IgD-negative memory B cell (primary cell): ENCODE measurements at regions not wholly inside any gene's neighbourhood (a gene's known extent, or its start where the extent isn't known, plus 50 kb on each side); places are given as distances from the start of the nearest gene placed in this dataset.
"Not testable (repeated sequence)": the region's sequence is repeated elsewhere in the genome, so short reads cannot be mapped to it uniquely, and the experiment has no call there.

ENCODE experiments used
- H3K27ac Mint-ChIP-seq, 3 donors: one replicate each; pipeline ENCODE4 v1.8.0; 2020 to 2022; ENCODE audit warnings: mild to moderate bottlenecking in 3 of 3, mixed read lengths in 3 of 3, moderate library complexity in 1 of 3
- H3K27me3 Mint-ChIP-seq: one replicate; pipeline ENCODE4 v1.8.0; 2021; ENCODE audit warnings: mixed read lengths
- H3K36me3 Mint-ChIP-seq: one replicate; pipeline ENCODE4 v1.8.0; 2020; ENCODE audit warnings: mild to moderate bottlenecking, mixed read lengths
- H3K4me1 Mint-ChIP-seq, 3 donors: one replicate each; pipeline ENCODE4 v1.8.0; 2020 to 2022; ENCODE audit warnings: mixed read lengths in 3 of 3, mild to moderate bottlenecking in 1 of 3
- H3K4me3 Mint-ChIP-seq, 4 donors: one replicate each; pipeline ENCODE4 v1.8.0; 2020 to 2022; ENCODE audit warnings: mild to moderate bottlenecking in 4 of 4, mixed read lengths in 4 of 4, moderate library complexity in 3 of 4
- H3K9me3 Mint-ChIP-seq, 3 donors: one replicate each; pipeline ENCODE4 v1.8.0; 2020 to 2021; ENCODE audit warnings: mixed read lengths in 3 of 3, mild to moderate bottlenecking in 1 of 3

DNA sequence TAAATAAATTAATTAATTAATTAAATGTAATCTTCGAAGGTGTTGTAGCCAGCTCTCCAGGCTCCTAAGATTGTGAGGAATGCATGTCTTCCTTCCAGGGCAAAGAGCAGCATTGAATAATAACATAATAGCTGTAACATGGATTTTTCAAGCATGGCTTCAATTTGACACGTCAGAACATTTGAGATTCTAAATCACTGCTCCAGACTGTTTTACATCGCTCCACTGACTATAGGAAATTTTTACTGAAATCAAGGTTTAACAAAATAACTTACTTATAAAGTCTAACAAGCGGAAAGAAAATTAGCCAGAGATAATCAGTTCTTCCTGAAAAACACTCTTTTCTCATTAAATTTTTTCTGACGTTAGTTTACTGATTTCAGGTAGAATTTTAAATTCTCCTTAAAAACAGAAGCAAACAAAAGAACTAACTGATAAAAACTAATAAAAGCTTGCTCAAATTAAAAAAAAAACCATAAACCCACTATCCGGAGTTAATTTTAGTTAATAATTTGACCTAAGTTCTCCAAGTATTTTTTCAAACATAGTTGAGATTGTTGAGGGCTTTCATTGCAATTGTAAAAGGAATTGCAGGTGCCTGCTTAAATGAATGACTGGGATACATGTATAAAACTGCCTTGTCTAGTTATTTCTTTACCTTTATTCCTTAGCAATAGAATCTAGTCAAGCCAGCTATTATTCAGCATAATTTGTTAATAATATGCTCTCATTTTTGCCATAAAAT is 51.2 kb upstream of the SGCE start:
- Mint-ChIP-seq H3K27me3 (peaks cover 5% of the 10 kb centered on the region), H3K27ac (no peak overlapping the region), H3K4me1 (no peaks in the 10 kb centered on the region), H3K4me3 (no peak overlapping the region), H3K9me3 (no peaks in the 10 kb centered on the region), H3K36me3 (no peaks in the 10 kb centered on the region)

DNA sequence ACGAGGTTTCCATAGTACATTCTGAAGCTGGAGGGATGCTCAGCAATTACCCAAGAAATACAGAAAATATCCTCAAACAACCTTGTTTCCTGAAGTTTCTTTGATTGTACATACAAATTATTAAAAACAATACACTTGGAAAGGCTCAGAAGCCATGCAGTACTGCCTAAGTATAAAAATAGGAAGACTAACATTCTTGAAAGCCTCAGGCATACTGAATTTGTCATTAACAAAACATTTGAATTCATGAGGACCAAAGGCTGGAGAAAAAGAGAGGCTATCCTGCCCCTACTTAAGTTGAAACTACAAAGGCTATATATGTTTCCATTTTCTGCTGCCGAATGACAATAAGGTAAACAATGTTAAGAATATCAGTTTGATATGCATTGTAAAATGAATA is 54.3 kb upstream of the SGCE start:
- Mint-ChIP-seq H3K9me3 (no peaks in the 10 kb centered on the region), H3K27me3 (peaks cover 1% of the 10 kb centered on the region), H3K27ac (no peak overlapping the region), H3K4me1 (no peaks in the 10 kb centered on the region), H3K36me3 (no peaks in the 10 kb centered on the region), H3K4me3 (no peak overlapping the region)

DNA sequence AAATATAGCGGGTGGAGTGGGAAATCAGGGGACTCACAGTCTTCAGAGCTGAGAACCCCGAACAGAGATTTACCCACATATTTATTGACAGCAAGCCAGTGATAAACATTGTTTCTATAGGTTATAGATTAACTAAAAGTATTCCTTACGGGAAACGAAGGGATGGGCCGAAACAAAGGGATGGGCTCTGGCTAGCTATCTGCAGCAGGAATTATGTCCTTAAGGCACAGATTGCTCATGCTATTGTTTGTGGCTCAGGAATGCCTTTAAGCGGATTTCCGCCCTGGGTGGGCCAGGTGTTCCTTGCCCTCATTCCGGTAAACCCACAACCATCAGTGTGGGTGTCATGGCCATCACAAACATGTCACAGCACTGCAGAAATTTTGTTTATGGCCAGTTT is 66.4 kb upstream of the SGCE start:
- not testable (repeated sequence) for H3K36me3 Mint-ChIP-seq, H3K4me1 Mint-ChIP-seq, H3K4me3 Mint-ChIP-seq, H3K27ac Mint-ChIP-seq, H3K9me3 Mint-ChIP-seq
- peaks cover 12% of the 10 kb centered on the region for H3K27me3 Mint-ChIP-seq

DNA sequence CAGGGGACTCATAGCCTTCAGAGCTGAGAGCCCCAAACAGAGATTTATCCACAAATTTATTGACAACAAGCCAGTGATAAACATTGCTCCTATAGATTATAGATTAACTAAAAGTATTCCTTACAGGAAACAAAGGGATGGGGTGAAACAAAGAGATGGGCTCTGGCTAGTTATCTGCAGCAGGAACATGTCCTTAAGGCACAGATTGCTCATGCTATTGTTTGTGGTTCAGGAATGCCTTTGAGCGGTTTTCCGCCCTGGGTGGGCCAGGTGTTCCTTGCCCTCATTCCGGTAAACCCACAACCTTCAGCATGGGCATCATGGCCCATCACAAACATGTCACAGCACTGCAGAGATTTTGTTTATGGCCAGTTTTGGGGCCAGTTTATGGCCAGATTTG is 73.0 kb upstream of the SGCE start:
- H3K4me3 Mint-ChIP-seq, H3K4me1 Mint-ChIP-seq, H3K27ac Mint-ChIP-seq, H3K9me3 Mint-ChIP-seq, H3K36me3 Mint-ChIP-seq: not testable (repeated sequence)
- peaks cover 12% of the 10 kb centered on the region for H3K27me3 Mint-ChIP-seq

DNA sequence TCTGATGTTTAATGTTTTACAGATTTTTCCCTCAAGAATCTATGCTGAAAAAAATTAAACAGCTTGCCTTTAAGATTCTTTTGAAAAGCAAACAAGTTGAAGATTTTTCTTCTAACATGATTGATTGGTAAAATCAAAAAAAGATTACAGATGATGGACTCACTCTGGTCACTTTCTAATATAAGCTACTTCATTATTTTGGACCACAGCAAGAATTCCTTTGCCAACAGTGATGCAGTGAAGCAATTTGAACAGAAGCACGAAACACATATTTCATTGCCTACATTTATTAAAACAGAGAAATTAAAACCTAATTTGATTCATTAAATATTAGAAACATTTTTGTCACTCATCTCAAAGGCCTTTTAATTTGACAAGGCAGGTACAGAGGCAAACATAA is 82.1 kb upstream of the SGCE start:
- Mint-ChIP-seq H3K27me3 (no peaks in the 10 kb centered on the region), H3K36me3 (no peaks in the 10 kb centered on the region), H3K4me1 (peaks cover 0 to 1% (median 0%) of the 10 kb centered on the region in 3 donors), H3K4me3 (no peak overlapping the region), H3K9me3 (no peaks in the 10 kb centered on the region), H3K27ac (no peak overlapping the region)

DNA sequence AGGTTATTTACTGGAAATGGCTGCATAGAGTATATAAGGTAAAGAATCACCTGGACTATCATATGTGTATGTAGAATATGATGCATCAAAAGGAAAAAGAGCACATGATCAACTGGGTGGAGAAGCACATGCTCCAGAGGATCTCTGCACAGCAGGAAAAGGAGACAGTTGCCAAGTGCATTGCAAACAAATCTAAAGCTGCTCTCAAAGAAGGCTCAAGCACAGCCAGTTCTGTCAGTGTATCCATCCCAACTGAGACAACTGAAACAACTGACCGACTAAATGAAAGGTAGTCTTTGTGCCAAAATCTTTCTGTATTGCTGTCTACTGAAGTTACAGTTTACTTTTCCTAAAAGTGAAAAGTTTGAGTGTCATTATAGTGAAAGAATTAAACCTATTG is 83.2 kb upstream of the SGCE start:
- no peak overlapping the region for H3K4me3 Mint-ChIP-seq
- H3K9me3 Mint-ChIP-seq, result no peaks in the 10 kb centered on the region
- peaks cover 0 to 1% (median 0%) of the 10 kb centered on the region in 3 donors for H3K4me1 Mint-ChIP-seq
- H3K36me3 Mint-ChIP-seq, result no peaks in the 10 kb centered on the region
- no peaks in the 10 kb centered on the region for H3K27me3 Mint-ChIP-seq
- no peak overlapping the region for H3K27ac Mint-ChIP-seq

DNA sequence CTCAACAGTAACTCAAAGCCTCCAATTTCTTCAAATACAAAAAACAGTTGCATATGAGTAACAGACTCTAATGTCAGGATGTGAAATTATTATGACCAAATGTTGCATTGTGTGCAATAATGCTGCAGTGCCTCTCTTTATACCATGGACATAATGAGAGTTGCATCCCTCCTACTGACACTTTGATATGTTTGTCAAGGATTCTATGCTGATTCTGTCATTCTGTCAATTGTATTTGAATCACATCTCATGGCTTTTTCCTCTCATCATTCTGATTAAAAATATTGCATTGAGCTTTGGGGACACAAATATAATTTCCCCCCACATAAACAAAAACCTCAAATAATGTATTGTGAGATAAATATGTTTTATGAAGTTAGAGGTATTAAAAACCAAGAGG is 84.6 kb upstream of the SGCE start:
- Mint-ChIP-seq H3K9me3 (no peaks in the 10 kb centered on the region), H3K27me3 (no peaks in the 10 kb centered on the region), H3K27ac (peak overlapping the region in 1 of 3 donors; percentile 8), H3K4me1 (no peaks in the 10 kb centered on the region), H3K4me3 (no peak overlapping the region), H3K36me3 (no peaks in the 10 kb centered on the region)

DNA sequence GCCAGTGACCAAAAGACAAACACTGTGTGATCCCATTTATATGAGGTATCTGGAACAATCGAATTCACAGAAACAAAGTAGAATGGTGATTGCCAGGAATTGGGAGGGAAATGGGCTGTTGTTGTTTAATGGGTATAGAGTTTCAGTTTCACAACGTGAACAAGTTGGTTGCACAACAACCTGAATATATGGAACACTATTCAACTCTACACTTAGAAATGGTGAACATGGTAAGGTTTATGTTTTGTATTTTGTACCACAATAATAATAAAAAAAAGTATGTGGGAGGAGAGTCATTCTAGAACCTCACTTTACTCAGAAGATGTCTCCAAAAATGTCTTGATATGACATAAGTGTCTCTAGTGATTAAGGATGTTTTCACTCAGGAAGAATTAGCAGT is 85.2 kb upstream of the SGCE start:
- H3K36me3 Mint-ChIP-seq, result no peaks in the 10 kb centered on the region
- H3K4me1 Mint-ChIP-seq, result no peaks in the 10 kb centered on the region
- no peaks in the 10 kb centered on the region for H3K27me3 Mint-ChIP-seq
- no peak overlapping the region for H3K27ac Mint-ChIP-seq
- H3K4me3 Mint-ChIP-seq, result no peak overlapping the region
- no peaks in the 10 kb centered on the region for H3K9me3 Mint-ChIP-seq

DNA sequence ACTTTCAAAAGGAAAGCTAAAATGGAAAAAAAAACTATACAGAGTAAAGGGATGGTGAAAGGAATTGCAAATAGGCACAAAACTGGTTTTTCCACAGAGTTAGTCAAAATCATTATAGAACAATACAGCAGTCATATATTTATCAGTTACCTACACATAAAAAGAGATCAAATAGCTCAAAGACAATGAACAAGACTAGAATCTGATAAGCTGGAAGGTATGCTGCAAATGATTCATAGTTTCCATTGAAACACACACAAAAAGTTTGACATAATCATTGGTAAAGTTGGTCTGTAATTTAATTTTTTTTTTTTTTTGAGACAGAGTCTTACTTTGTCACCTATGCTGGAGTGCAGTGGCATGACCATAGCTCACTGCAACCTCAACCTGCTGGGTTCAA is 92.4 kb upstream of the SGCE start:
- Mint-ChIP-seq H3K4me1 (peaks cover 0 to 2% (median 0%) of the 10 kb centered on the region in 3 donors), H3K27me3 (no peaks in the 10 kb centered on the region), H3K36me3 (no peaks in the 10 kb centered on the region), H3K9me3 (peaks cover 0 to 10% (median 6%) of the 10 kb centered on the region in 3 donors), H3K27ac (no peak overlapping the region), H3K4me3 (no peak overlapping the region)

DNA sequence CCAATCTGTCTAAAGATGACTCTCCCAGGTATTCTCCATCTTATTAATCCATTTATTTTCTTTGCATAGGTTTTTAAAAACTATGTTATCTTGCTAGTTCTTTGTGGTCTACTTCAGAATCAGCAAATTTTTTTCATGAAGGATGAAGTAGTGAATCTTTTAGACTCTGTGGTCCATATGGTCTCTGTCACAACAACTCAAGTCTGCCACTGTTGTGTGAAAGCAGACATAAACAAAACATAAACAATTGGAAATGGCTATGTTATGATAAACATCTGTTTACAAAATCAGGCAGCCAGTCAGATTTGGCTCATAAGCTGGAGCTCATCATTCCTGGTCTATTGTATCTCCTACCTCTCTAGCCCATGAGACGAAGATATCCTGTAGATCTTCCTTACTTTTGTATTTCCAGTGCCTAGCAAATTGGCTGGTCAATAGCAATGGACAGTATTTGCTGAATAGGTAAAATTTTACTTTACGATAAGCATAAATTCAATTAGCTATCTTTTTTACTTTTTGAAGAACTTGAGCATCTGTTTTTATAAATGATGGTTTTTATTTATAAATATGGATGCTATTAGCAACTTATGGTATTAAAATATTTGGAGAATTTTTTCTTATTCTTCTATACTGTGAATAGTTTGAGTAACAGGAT is 104.6 kb upstream of the SGCE start:
- H3K27me3 Mint-ChIP-seq, result peaks cover 1% of the 10 kb centered on the region
- H3K9me3 Mint-ChIP-seq, result peaks cover 2 to 3% (median 3%) of the 10 kb centered on the region in 3 donors
- no peak overlapping the region for H3K27ac Mint-ChIP-seq
- no peaks in the 10 kb centered on the region for H3K36me3 Mint-ChIP-seq
- H3K4me3 Mint-ChIP-seq, result no peak overlapping the region
- H3K4me1 Mint-ChIP-seq, result peaks cover 0 to 2% (median 0%) of the 10 kb centered on the region in 3 donors

DNA sequence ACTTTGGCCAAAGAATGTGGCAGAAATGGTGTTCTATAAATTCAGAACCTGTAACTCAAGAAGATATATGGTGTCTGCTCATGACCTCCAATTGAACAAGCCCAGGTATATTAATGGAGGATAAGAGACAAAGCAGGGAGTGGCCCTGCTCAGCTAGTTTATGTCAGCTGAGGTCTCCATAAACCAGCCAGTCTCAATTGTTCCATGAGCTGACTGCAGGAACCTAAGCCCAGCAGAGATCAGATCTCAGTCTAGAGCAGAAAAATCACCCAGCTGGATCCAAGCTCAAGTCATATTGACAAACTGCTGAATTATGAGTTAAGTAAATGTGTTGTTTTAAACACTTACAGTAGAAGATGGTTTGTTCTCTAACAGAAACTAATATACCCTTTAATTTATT is 105.5 kb upstream of the SGCE start:
- Mint-ChIP-seq H3K36me3 (no peaks in the 10 kb centered on the region), H3K27me3 (peaks cover 1% of the 10 kb centered on the region), H3K9me3 (peaks cover 0 to 3% (median 0%) of the 10 kb centered on the region in 3 donors), H3K4me1 (peaks cover 0 to 2% (median 0%) of the 10 kb centered on the region in 3 donors), H3K27ac (no peak overlapping the region), H3K4me3 (no peak overlapping the region)

DNA sequence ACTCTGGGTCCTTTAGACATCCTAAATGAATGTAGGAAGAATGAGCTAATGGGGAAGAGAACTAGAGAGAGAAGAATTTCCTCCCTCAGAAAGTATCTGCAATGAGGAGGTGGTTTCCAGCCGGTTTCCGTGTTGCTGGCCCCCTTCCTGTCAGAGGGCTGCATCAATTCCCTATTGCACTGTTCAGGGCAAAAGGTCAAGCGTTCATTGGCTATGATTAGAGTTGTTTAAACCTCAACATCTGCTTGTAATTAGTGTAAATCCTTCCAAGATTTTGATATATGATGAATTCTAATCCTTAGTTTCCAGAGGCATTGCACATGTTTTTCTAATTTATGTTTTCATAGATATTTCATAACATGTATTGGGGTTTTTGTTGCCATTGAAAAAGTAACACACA is 107.3 kb upstream of the SGCE start:
- peaks cover 0 to 3% (median 0%) of the 10 kb centered on the region in 3 donors for H3K9me3 Mint-ChIP-seq
- H3K27me3 Mint-ChIP-seq, result peaks cover 3% of the 10 kb centered on the region
- H3K4me1 Mint-ChIP-seq, result peaks cover 0 to 2% (median 0%) of the 10 kb centered on the region in 3 donors
- H3K27ac Mint-ChIP-seq, result no peak overlapping the region
- H3K36me3 Mint-ChIP-seq, result no peaks in the 10 kb centered on the region
- no peak overlapping the region for H3K4me3 Mint-ChIP-seq

DNA sequence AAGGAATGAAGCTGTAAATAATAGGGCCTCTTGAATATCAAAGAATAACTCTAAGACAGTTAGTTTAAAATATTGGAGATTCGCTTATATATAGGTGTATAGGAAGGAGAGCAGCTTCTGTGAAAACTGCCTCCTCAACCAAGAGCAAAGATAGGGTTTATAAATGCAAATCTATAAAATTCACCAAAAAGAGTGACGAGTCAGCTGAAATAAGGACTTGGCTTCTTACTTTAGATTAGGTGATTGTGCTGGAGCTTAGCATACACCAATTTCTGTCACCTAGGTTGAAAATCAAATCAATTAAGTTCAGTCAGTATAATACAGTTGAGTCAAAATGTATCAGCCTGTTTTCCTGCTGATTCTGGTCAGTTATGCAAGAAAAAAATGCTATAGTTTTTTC is 113.8 kb upstream of the SGCE start:
- H3K4me3 Mint-ChIP-seq, result no peak overlapping the region
- no peaks in the 10 kb centered on the region for H3K4me1 Mint-ChIP-seq
- H3K27me3 Mint-ChIP-seq, result peaks cover 2% of the 10 kb centered on the region
- H3K9me3 Mint-ChIP-seq, result peaks cover 0 to 3% (median 2%) of the 10 kb centered on the region in 3 donors
- H3K36me3 Mint-ChIP-seq, result no peaks in the 10 kb centered on the region
- H3K27ac Mint-ChIP-seq, result no peak overlapping the region

DNA sequence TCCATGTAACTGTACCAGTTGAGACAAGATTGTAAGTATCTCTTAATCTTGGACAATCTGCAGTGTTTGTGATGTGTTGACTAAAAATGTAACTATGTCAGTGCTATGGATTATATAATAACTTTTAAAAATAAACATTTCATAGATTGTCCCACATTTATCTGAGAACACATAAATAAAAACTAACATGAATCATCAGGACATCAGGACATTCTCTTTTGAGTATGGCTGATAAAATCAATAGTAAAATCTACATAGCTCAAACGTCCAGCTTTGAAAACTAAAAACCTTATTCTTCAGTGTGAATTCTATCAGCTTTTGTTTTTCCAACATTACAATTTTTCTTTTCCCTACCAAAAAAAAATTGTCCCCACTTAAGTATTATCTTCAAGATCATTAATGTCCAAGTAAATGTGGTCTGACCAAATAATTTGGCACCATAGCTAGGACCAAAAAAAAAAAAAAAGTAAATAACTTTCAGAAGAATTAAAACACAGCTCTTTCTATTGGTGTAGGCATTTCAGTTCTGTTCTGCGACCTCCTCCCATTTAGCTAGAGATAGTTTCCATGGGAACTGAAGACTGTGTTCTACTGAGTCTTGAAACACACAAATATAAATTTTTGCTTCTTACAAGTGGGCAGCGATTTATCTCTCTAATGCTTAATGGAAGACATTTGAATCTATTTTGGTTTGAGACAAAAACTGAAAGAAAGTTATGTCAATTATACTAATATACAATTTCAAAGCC is 123.0 kb upstream of the SGCE start:
- H3K36me3 Mint-ChIP-seq, result no peaks in the 10 kb centered on the region

DNA sequence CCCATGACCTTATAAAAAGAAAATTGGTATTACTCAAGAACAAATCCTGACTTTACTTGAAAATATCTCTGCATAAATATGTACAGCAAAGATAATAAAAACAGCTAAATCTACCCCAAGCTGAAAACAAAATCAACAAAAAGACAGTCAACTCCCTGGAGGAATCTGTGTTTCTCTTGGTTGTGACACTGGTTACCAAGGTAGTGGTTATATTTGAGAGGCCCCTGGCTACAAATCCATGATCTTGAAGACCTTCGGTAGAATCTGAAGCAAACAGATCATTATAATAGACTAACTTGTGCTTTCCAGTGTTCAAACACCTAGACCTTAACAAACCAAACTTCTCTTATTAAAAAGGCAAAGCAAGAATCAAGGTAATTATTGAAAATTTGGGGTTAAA is 123.9 kb upstream of the SGCE start:
- H3K36me3 Mint-ChIP-seq, result no peaks in the 10 kb centered on the region
- H3K9me3 Mint-ChIP-seq, result peaks cover 0 to 2% (median 1%) of the 10 kb centered on the region in 3 donors
- H3K4me1 Mint-ChIP-seq, result no peaks in the 10 kb centered on the region
- H3K27ac Mint-ChIP-seq, result no peak overlapping the region
- peaks cover 3% of the 10 kb centered on the region for H3K27me3 Mint-ChIP-seq
- H3K4me3 Mint-ChIP-seq, result no peak overlapping the region

More for the DNA sequence above, 123.0 kb upstream of the SGCE start:
- peaks cover 0 to 1% (median 0%) of the 10 kb centered on the region in 3 donors for H3K9me3 Mint-ChIP-seq
- no peaks in the 10 kb centered on the region for H3K4me1 Mint-ChIP-seq
- peaks cover 3% of the 10 kb centered on the region for H3K27me3 Mint-ChIP-seq
- H3K4me3 Mint-ChIP-seq, result no peak overlapping the region
- H3K27ac Mint-ChIP-seq, result no peak overlapping the region
